WTC11 (cell line): ENCODE measurements at regions not wholly inside any gene's neighbourhood (a gene's known extent, or its start where the extent isn't known, plus 50 kb on each side); places are given as distances from the start of the nearest gene placed in this dataset.

Experiments used
- ATAC-seq: fragments of 200-7000 bp; cut with Tn5 transposase; 2 replicates; pipeline ENCODE4 v1.10.0; 2021; ENCODE audit warnings: mild to moderate bottlenecking, moderate library complexity
- CTCF ChIA-PET: fragments of 300-600 bp; sonication (Branson Sonifier 250); formaldehyde crosslinking; loops from one replicate; lab custom pipeline; 2021; ENCODE audit warnings: antibody characterized with exemption; lab: Charles Lee
- POLR2A ChIA-PET: fragments of 350-600 bp; sonication (Branson Sonifier 250); formaldehyde crosslinking; loops from one replicate; lab custom pipeline; 2021; ENCODE audit warnings: antibody characterized with exemption; lab: Charles Lee
- DNase-seq: peaks from one replicate; pipeline ENCODE4 v3.0.0; 2021; ENCODE audit warnings: low spot score
- H3K27ac Mint-ChIP-seq: 2 replicates; pipeline ENCODE4 v1.8.0; 2021; ENCODE audit warnings: mixed read lengths
- H3K27me3 Mint-ChIP-seq: 2 replicates; pipeline ENCODE4 v1.8.0; 2021; ENCODE audit warnings: low read depth, mild to moderate bottlenecking, moderate library complexity, mixed read lengths
- H3K36me3 Mint-ChIP-seq: 2 replicates; pipeline ENCODE4 v1.8.0; 2021; ENCODE audit warnings: mixed read lengths
- H3K4me1 Mint-ChIP-seq: 2 replicates; pipeline ENCODE4 v1.8.0; 2022; ENCODE audit warnings: mixed read lengths
- H3K4me3 Mint-ChIP-seq: 2 replicates; pipeline ENCODE4 v1.8.0; 2021; ENCODE audit warnings: mild to moderate bottlenecking, moderate library complexity, mixed read lengths
- H3K9me3 Mint-ChIP-seq: 2 replicates; pipeline ENCODE4 v1.8.0; 2021; ENCODE audit warnings: mixed read lengths
- CBFB ChIP-seq: sonication (generic); formaldehyde crosslinking; IDR thresholded peaks from 2 replicates; pipeline ENCODE4 v1.8.1; 2022; ENCODE audit warnings: mild to moderate bottlenecking, low read depth, missing genetic modification reagents
- CREB1 ChIP-seq: sonication (generic); formaldehyde crosslinking; IDR thresholded peaks from 2 replicates; pipeline ENCODE4 v1.8.0; 2023; ENCODE audit warnings: mild to moderate bottlenecking, missing genetic modification reagents
- E2F1 ChIP-seq: sonication (generic); formaldehyde crosslinking; IDR thresholded peaks from 2 replicates; pipeline ENCODE4 v1.8.0; 2022; ENCODE audit warnings: mild to moderate bottlenecking, missing genetic modification reagents
- ELF4 ChIP-seq: sonication (generic); formaldehyde crosslinking; IDR thresholded peaks from 2 replicates; pipeline ENCODE4 v1.8.1; 2022; ENCODE audit warnings: low read depth, mild to moderate bottlenecking, moderate library complexity, missing genetic modification reagents
- ESRRA ChIP-seq: sonication (generic); formaldehyde crosslinking; IDR thresholded peaks from 2 replicates; pipeline ENCODE4 v1.8.1; 2022; ENCODE audit warnings: mild to moderate bottlenecking, missing genetic modification reagents, borderline replicate concordance
- ETV6 ChIP-seq: sonication (generic); formaldehyde crosslinking; IDR thresholded peaks from 2 replicates; pipeline ENCODE4 v1.8.1; 2022; ENCODE audit warnings: mild to moderate bottlenecking, missing genetic modification reagents
- FOXK1 ChIP-seq: sonication (generic); formaldehyde crosslinking; IDR thresholded peaks from 2 replicates; pipeline ENCODE4 v1.8.0; 2022; ENCODE audit warnings: mild to moderate bottlenecking, moderate library complexity, missing genetic modification reagents
- FOXP4 ChIP-seq: sonication (generic); formaldehyde crosslinking; IDR thresholded peaks from 2 replicates; pipeline ENCODE4 v1.8.0; 2022; ENCODE audit warnings: mild to moderate bottlenecking, missing genetic modification reagents
- GABPB1 ChIP-seq: sonication (generic); formaldehyde crosslinking; IDR thresholded peaks from 2 replicates; pipeline ENCODE4 v1.8.1; 2023; ENCODE audit warnings: mild to moderate bottlenecking, missing genetic modification reagents
- GTF2I ChIP-seq: fragments of 250-450 bp; sonication (Bioruptor Pico); conservative IDR thresholded peaks from 2 replicates; pipeline ENCODE4 v1.4.0; 2021; ENCODE audit warnings: mild to moderate bottlenecking
- KAT7 ChIP-seq: sonication (generic); formaldehyde crosslinking; IDR thresholded peaks from 2 replicates; pipeline ENCODE4 v1.8.1; 2023; ENCODE audit warnings: missing genetic modification reagents, mild to moderate bottlenecking, borderline replicate concordance
- MXD4 ChIP-seq: fragments of 250-450 bp; sonication (Bioruptor Pico); IDR thresholded peaks from 2 replicates; pipeline ENCODE4 v1.8.0; 2021; ENCODE audit warnings: mild to moderate bottlenecking, moderate library complexity, borderline replicate concordance
- MYBL2 ChIP-seq: sonication (generic); formaldehyde crosslinking; IDR thresholded peaks from 2 replicates; pipeline ENCODE4 v1.8.1; 2023; ENCODE audit warnings: mild to moderate bottlenecking, moderate library complexity, missing genetic modification reagents
- NR1H2 ChIP-seq: sonication (generic); formaldehyde crosslinking; IDR thresholded peaks from 2 replicates; pipeline ENCODE4 v1.9.0; 2021; ENCODE audit warnings: mild to moderate bottlenecking, moderate library complexity, missing genetic modification reagents
- RELA ChIP-seq: sonication (generic); formaldehyde crosslinking; IDR thresholded peaks from 2 replicates; pipeline ENCODE4 v1.8.1; 2022; ENCODE audit warnings: missing genetic modification reagents, mild to moderate bottlenecking, borderline replicate concordance
- SP1 ChIP-seq: sonication (generic); formaldehyde crosslinking; conservative IDR thresholded peaks from 2 replicates; pipeline ENCODE4 v1.8.1; 2022; ENCODE audit warnings: missing genetic modification reagents
- ZNF219 ChIP-seq: sonication (generic); formaldehyde crosslinking; IDR thresholded peaks from 2 replicates; pipeline ENCODE4 v1.8.0; 2023; ENCODE audit warnings: missing genetic modification reagents, mild to moderate bottlenecking, borderline replicate concordance
- ZNF232 ChIP-seq: sonication (generic); formaldehyde crosslinking; IDR thresholded peaks from 2 replicates; pipeline ENCODE4 v1.8.0; 2022; ENCODE audit warnings: mild to moderate bottlenecking, missing genetic modification reagents
- ZNF281 ChIP-seq: sonication (generic); formaldehyde crosslinking; IDR thresholded peaks from 2 replicates; pipeline ENCODE4 v1.8.0; 2023; ENCODE audit warnings: mild to moderate bottlenecking, missing genetic modification reagents
- ZNF416 ChIP-seq: fragments of 250-450 bp; sonication (Bioruptor Pico); IDR thresholded peaks from 2 replicates; pipeline ENCODE4 v1.9.0; 2021; ENCODE audit warnings: mild to moderate bottlenecking, inconsistent platforms
- ZSCAN18 ChIP-seq: fragments of 250-450 bp; sonication (Bioruptor Pico); IDR thresholded peaks from 2 replicates; pipeline ENCODE4 v2.1.2; 2022; ENCODE audit warnings: mild to moderate bottlenecking, moderate library complexity
- TF ChIP-seq, protein P1 (sequence below): sonication (generic); formaldehyde crosslinking; IDR thresholded peaks from 2 replicates; pipeline ENCODE4 v1.8.0; 2022; ENCODE audit warnings: mild to moderate bottlenecking, missing genetic modification reagents
- TF ChIP-seq, protein P2 (sequence below): sonication (generic); formaldehyde crosslinking; IDR thresholded peaks from 2 replicates; pipeline ENCODE4 v1.8.1; 2023; ENCODE audit warnings: mild to moderate bottlenecking, missing genetic modification reagents, moderate library complexity
- TF ChIP-seq, protein P3 (sequence below): fragments of 250-450 bp; sonication (Bioruptor Pico); IDR thresholded peaks from 2 replicates; pipeline ENCODE4 v1.9.0; 2021; ENCODE audit warnings: moderate library complexity, mild to moderate bottlenecking, inconsistent platforms, borderline replicate concordance

GRCh38 chr5:101260857-101261256 lies 357.8 kb upstream of the ST8SIA4 start (continued):
- no peak for TF ChIP-seq ZNF219
- TF ChIP-seq E2F1 (CRISPR knock-in tag), result no peak

DNA sequence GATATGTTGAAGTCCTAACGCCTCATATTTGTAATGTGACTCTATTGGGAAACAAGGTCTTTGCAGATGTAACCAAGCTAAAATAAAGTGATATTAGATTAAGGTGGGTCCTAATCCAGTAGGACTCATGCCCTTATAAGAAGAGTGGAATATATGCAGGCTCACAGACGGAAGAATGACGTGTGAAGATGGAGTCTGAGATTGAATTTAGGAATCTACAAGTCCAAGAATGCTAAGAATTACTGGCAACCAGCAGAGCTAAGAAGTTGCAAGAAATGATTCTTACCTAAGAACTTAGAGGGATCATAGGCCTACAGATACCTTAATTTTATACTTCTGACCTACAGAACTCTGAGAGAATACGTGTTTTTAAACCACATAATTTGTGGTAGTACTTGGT lies 350.0 kb upstream of the ST8SIA4 start:
- POLR2A ChIA-PET, result no interaction called here
- Mint-ChIP-seq H3K4me1 (no peaks in the 10 kb centered on the region), H3K27ac (no peak overlapping the region), H3K27me3 (no peaks in the 10 kb centered on the region), H3K4me3 (no peak overlapping the region), H3K9me3 (peaks cover 5% of the 10 kb centered on the region), H3K36me3 (no peaks in the 10 kb centered on the region)
- no peak for DNase-seq
- TF ChIP-seq ZSCAN18 (CRISPR knock-in tag), result no peak
- TF ChIP-seq GTF2I (CRISPR knock-in tag), result no peak
- TF ChIP-seq, protein P1, sequence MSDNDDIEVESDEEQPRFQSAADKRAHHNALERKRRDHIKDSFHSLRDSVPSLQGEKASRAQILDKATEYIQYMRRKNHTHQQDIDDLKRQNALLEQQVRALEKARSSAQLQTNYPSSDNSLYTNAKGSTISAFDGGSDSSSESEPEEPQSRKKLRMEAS (CRISPR knock-in tag), result no peak
- ATAC-seq, result no peak
- CTCF ChIA-PET, result no interaction called here

DNA sequence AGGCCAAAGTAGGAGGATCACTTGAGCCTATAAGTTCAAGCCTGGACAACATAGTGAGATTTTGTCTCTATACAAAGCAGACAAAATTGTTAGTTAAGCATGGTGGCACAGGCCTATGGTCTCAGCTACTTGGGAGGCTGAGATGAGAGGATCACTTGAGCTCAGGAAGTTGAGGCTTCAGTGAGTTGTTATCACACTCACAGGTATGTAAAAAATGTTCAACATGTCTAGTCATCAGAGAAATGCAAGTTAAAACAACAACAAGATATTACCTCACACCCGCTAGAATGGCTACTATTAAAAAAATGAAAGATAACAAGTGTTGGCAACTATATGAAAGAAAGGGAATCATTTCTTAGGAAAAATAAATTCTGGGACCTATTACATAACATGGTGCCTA lies 341.5 kb upstream of the ST8SIA4 start:
- Mint-ChIP-seq H3K9me3 (peaks cover 13% of the 10 kb centered on the region), H3K4me3 (no peak overlapping the region), H3K4me1 (no peaks in the 10 kb centered on the region), H3K27ac (no peak overlapping the region), H3K27me3 (no peaks in the 10 kb centered on the region), H3K36me3 (no peaks in the 10 kb centered on the region)
- ATAC-seq (no peak), DNase-seq (no peak)
- ChIA-PET CTCF (no interaction called here), POLR2A (no interaction called here)
- TF ChIP-seq E2F1 (CRISPR knock-in tag) (no peak), MXD4 (CRISPR knock-in tag) (no peak), MYBL2 (CRISPR knock-in tag) (no peak), GABPB1 (no peak), RELA (CRISPR knock-in tag) (no peak), CREB1 (CRISPR knock-in tag) (no peak), ZNF232 (CRISPR knock-in tag) (no peak), ESRRA (CRISPR knock-in tag) (no peak), ELF4 (no peak), ETV6 (CRISPR knock-in tag) (no peak), ZNF416 (CRISPR knock-in tag) (no peak), ZNF281 (CRISPR knock-in tag) (no peak), FOXP4 (CRISPR knock-in tag) (no peak), NR1H2 (CRISPR knock-in tag) (no peak), SP1 (no peak), FOXK1 (no peak), CBFB (CRISPR knock-in tag) (no peak), KAT7 (CRISPR knock-in tag) (no peak)
- TF ChIP-seq, protein P2, sequence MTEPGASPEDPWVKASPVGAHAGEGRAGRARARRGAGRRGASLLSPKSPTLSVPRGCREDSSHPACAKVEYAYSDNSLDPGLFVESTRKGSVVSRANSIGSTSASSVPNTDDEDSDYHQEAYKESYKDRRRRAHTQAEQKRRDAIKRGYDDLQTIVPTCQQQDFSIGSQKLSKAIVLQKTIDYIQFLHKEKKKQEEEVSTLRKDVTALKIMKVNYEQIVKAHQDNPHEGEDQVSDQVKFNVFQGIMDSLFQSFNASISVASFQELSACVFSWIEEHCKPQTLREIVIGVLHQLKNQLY, result no peak
- TF ChIP-seq, protein P3, sequence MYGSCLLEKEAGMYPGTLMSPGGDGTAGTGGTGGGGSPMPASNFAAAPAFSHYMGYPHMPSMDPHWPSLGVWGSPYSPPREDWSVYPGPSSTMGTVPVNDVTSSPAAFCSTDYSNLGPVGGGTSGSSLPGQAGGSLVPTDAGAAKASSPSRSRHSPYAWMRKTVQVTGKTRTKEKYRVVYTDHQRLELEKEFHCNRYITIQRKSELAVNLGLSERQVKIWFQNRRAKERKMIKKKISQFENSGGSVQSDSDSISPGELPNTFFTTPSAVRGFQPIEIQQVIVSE (CRISPR knock-in tag), result no peak
